NB4 (cell line): ENCODE measurements at regions not wholly inside any gene's neighbourhood (a gene's known extent, or its start where the extent isn't known, plus 50 kb on each side); places are given as distances from the start of the nearest gene placed in this dataset.

ENCODE experiments used
- DNase-seq: peaks from one replicate; pipeline ENCODE4 v3.0.0; 2010; ENCODE audit warnings: low read depth
- H3K4me3 ChIP-seq: one replicate; pipeline ENCODE4 v1.5.1; 2011; ENCODE audit warnings: mild to moderate bottlenecking, low read depth, low read length, moderate library complexity
- CTCF ChIP-seq: IDR thresholded peaks from one replicate; pipeline ENCODE4 v1.5.1; 2012; ENCODE audit warnings: low read depth, low read length
- MAX ChIP-seq: IDR thresholded peaks from 2 replicates; pipeline ENCODE4 v1.6.1; 2011; ENCODE audit warnings: low read depth, low read length
- MYC ChIP-seq: IDR thresholded peaks from 2 replicates; pipeline ENCODE4 v1.6.1; 2011; ENCODE audit warnings: low read depth, low read length
- POLR2A ChIP-seq: IDR thresholded peaks from 2 replicates; pipeline ENCODE4 v1.6.1; 2011; ENCODE audit warnings: mild to moderate bottlenecking; ENCODE audit not compliant: insufficient read length; ENCODE audit errors: extremely low read depth

- TF ChIP-seq POLR2A (no peak), MYC (no peak), MAX (no peak), CTCF (no peak)
- no peak overlapping the region for H3K4me3 ChIP-seq
- no peak for DNase-seq
Measured at GRCh38 chr5:112636751-112637150, 100.9 kb upstream of the APC start.

DNA sequence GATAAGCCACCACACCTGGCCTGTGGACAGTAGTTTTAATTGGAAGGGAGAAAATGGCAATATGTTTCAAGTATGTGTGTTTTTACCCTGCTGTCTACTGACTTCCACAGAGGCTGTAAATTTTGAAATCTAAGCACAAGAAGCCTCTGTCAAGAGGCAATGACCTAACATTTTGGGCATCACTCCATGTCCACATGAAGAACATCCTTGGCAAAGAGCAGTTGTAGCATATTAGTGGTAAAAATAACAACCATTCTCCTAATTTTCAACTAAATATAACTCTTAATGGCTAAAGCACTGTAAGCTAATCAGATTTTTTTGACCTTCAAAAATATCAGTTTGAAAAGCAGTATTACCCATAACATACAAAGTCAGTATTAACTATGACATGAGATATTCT, 100.3 kb upstream of the APC start:
- no peak for TF ChIP-seq MAX
- no peak for TF ChIP-seq MYC
- TF ChIP-seq CTCF: no peak
- TF ChIP-seq POLR2A: no peak
- no peak overlapping the region for H3K4me3 ChIP-seq
- DNase-seq: no peak

DNA sequence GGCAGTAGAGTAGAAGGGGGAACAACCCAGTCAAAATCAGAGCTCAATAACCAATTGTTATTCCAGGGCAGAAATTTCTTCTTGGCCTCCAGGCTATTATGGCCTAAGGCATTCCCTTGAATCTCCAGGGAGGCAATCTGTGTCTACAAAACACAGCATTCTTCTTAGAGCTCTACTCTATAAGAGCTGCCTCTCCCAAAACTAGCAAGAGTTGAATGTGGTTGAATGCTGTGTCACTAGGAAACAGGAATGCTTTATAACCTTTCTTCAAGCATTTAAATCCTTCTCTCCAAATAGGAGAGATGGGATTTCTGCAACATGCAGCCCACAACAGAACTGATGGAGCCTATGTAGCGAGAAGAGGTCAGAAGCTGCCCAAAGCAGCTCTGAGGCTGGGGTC, 97.1 kb upstream of the APC start:
- no peak for DNase-seq
- H3K4me3 ChIP-seq: no peak overlapping the region
- no peak for TF ChIP-seq CTCF
- TF ChIP-seq MAX: no peak
- no peak for TF ChIP-seq POLR2A
- TF ChIP-seq MYC: no peak

GRCh38 chr5:112641515-112642110, 96.1 kb upstream of the APC start:
- TF ChIP-seq CTCF: no peak
- no peak for TF ChIP-seq POLR2A
- TF ChIP-seq MAX: no peak
- no peak for TF ChIP-seq MYC
- no peak overlapping the region for H3K4me3 ChIP-seq
- DNase-seq: no peak

DNA sequence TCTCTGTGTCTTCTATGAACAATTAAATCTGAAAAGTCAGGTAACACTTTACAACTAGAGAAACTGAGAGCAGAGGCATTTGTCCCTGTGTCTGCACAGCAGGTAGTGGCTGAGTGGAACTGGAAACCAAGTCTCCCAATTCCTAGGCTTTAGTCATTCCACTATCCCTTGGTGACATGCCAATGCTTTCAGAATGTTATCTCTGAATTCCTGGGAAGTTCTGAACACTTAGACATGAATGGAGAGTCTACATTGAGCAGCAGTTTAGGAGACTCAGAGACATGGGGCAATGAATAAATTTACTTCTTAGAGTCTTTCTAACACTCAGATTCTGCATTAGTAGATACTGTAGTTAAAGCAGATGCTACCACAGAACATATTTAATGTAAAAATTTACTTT, 94.8 kb upstream of the APC start:
- DNase-seq: no peak
- no peak overlapping the region for H3K4me3 ChIP-seq
- TF ChIP-seq POLR2A (no peak), CTCF (no peak), MAX (no peak), MYC (no peak)
